Islet precursor cell (in vitro differentiated cells): ENCODE measurements at regions not wholly inside any gene's neighbourhood (a gene's known extent, or its start where the extent isn't known, plus 50 kb on each side); places are given as distances from the start of the nearest gene placed in this dataset.

Source experiments
- DNase-seq: peaks from one replicate; pipeline ENCODE4 v3.0.0-alpha.2; 2018

GRCh38 chr3:164080208-164080607 is 998.1 kb downstream of the SI start:
- DNase-seq, result no peak

- DNase-seq, result no peak
These were observed 1014.0 kb downstream of the SI start for GRCh38 chr3:164064298-164064697.

- no peak for DNase-seq
These were observed 1017.4 kb downstream of the SI start for GRCh38 chr3:164060923-164061322.

- DNase-seq, result no peak
These were observed 1028.4 kb downstream of the SI start for GRCh38 chr3:164049847-164050246.

GRCh38 chr3:164048451-164048850 is 1029.8 kb downstream of the SI start:
- no peak for DNase-seq

GRCh38 chr3:164040991-164041390 is 1037.3 kb downstream of the SI start:
- DNase-seq, result no peak

- no peak for DNase-seq
These were observed 1048.1 kb downstream of the SI start for GRCh38 chr3:164030194-164030593.

GRCh38 chr3:164024786-164025185 is 1053.5 kb downstream of the SI start:
- DNase-seq, result no peak

GRCh38 chr3:164023480-164023879 is 1054.8 kb downstream of the SI start:
- DNase-seq, result no peak

GRCh38 chr3:164018500-164018899 is 1059.8 kb downstream of the SI start:
- DNase-seq, result no peak

- DNase-seq, result no peak
These were observed 1070.5 kb downstream of the SI start for GRCh38 chr3:164007765-164008164.

GRCh38 chr3:164004205-164004604 is 1074.1 kb downstream of the SI start:
- peak; percentile 91 for DNase-seq

GRCh38 chr3:164003016-164003415 is 1075.3 kb downstream of the SI start:
- DNase-seq, result peak; percentile 20

GRCh38 chr3:163983940-163984339 is 1094.4 kb downstream of the SI start:
- no peak for DNase-seq

- DNase-seq, result no peak
These were observed 1106.4 kb downstream of the SI start for GRCh38 chr3:163971861-163972260.

- no peak for DNase-seq
These were observed 1121.2 kb downstream of the SI start for GRCh38 chr3:163957072-163957471.

- no peak for DNase-seq
These were observed 1124.8 kb downstream of the SI start for GRCh38 chr3:163953526-163953925.

- no peak for DNase-seq
These were observed 1125.8 kb downstream of the SI start for GRCh38 chr3:163952499-163952898.

GRCh38 chr3:163951397-163951987 is 1126.8 kb downstream of the SI start:
- no peak for DNase-seq

- DNase-seq, result no peak
These were observed 1131.5 kb downstream of the SI start for GRCh38 chr3:163946785-163947184.

- no peak for DNase-seq
These were observed 1134.6 kb downstream of the SI start for GRCh38 chr3:163943664-163944063.

GRCh38 chr3:163939926-163940325 is 1138.4 kb downstream of the SI start:
- DNase-seq, result peak; percentile 68

- no peak for DNase-seq
These were observed 1141.8 kb downstream of the SI start for GRCh38 chr3:163936543-163936942.

GRCh38 chr3:163935411-163935810 is 1142.9 kb downstream of the SI start:
- DNase-seq, result no peak

- no peak for DNase-seq
These were observed 1149.1 kb downstream of the SI start for GRCh38 chr3:163929069-163929652.
